ENCODE measurements at regions not wholly inside any gene's neighbourhood (a gene's known extent, or its start where the extent isn't known, plus 50 kb on each side); places are given as distances from the start of the nearest gene placed in this dataset.
A peak's percentile ranks its signal among the peaks of the same experiment; 100 is the strongest.

DNA sequence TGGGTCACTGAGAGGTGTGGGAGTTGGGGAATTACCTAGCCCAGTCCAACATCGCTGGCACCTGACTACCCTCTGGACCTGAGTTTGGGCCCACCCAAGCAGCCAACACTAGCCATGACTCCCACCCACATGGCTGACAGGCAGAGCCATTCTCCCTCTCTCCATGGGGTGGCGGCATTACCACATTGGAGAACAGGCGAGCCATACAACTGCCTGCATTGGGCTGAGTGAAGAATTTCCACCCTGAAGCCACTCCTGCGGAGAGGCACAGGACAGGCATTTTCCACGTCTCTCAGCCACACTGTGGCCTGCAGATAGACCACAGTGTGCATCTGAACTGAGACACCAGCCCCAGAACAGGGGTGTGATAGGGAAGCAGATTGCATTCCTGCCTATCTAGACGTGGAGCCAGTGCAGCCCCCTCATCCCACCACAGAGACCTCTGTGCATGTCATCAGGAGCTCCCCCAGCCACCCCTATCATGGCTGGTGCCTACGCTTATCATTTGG lies 58.2 kb upstream of the ANTXRL start:
- no peak overlapping the region for H4K5ac ChIP-seq (ENCODE audit: low read length)
- DNase-seq, result peak; percentile 92
- no peak overlapping the region for H2BK15ac ChIP-seq (replicated peaks; ENCODE audit: low read depth)
- H3K79me1 ChIP-seq (ENCODE audit: low read length), result no peaks in the 10 kb centered on the region
- no peak overlapping the region for H3K9ac ChIP-seq (ENCODE audit: low read length)
- H3K4ac ChIP-seq (ENCODE audit: low read depth, low read length), result no peak overlapping the region
- no peak overlapping the region for H3K23ac ChIP-seq (ENCODE audit: low read length)
- no peaks in the 10 kb centered on the region for H3K79me2 ChIP-seq (ENCODE audit: control insufficient read depth, insufficient read depth, low read length)
- no peak overlapping the region for H3K4me3 ChIP-seq (ENCODE audit: low read length)
- no peak overlapping the region for H4K8ac ChIP-seq (ENCODE audit: low read depth, low read length)
- no peak overlapping the region for H3K27ac ChIP-seq (ENCODE audit: low read depth, low read length)
- no peak overlapping the region for H3K4me2 ChIP-seq (ENCODE audit: low read length)
- no peaks in the 10 kb centered on the region for H3K36me3 ChIP-seq (ENCODE audit: control insufficient read depth, insufficient read depth, low read length)
- no peak overlapping the region for H3K18ac ChIP-seq (ENCODE audit: low read length)
- no peak overlapping the region for H3K56ac ChIP-seq (ENCODE audit: low read length)
- H3K27me3 ChIP-seq (ENCODE audit: insufficient read depth, low read length, poor library complexity), result no peaks in the 10 kb centered on the region
- H2AK5ac ChIP-seq (ENCODE audit: low read length), result no peak overlapping the region
- H3K4me1 ChIP-seq (ENCODE audit: control insufficient read depth, low read depth, low read length), result no peaks in the 10 kb centered on the region
- H2BK120ac ChIP-seq (ENCODE audit: low read depth, low read length), result no peak overlapping the region
- no peak overlapping the region for H2BK5ac ChIP-seq (ENCODE audit: low read length)
- WGBS (ENCODE audit: extremely low coverage, insufficient coverage, low lambda C conversion rate), result no CpG with 5 or more reads among the region's 7 CpGs

DNA sequence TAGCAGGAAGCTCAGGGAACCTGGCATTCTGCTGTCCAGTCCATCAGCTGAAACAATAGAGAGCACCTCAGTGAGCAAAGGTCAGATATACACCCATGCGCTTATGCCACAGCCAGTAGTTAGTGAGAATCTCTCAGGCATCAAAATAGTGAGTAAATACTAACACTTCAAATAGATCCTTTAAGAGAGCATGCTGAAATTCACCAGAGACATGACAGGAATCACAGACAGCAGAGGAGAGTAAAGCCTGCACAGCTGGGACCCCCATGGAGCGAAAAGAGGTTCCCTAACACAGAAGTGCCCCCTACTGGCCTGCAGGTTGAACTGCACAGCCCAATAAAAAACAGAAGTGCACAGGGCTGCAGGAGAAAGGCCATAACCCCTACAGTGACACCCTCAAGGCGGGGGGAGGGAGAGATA lies 57.6 kb upstream of the ANTXRL start:
- no peak overlapping the region for H2AK5ac ChIP-seq (ENCODE audit: low read length)
- H2BK120ac ChIP-seq (ENCODE audit: low read depth, low read length), result no peak overlapping the region
- no peak overlapping the region for H3K4me3 ChIP-seq (ENCODE audit: low read length)
- H3K27ac ChIP-seq (ENCODE audit: low read depth, low read length), result no peak overlapping the region
- H3K79me1 ChIP-seq (ENCODE audit: low read length), result no peaks in the 10 kb centered on the region
- H3K36me3 ChIP-seq (ENCODE audit: control insufficient read depth, insufficient read depth, low read length), result no peaks in the 10 kb centered on the region
- no peak overlapping the region for H2BK15ac ChIP-seq (replicated peaks; ENCODE audit: low read depth)
- WGBS (ENCODE audit: extremely low coverage, insufficient coverage, low lambda C conversion rate), result no CpG with 5 or more reads among the region's 3 CpGs
- H3K9ac ChIP-seq (ENCODE audit: low read length), result no peak overlapping the region
- no peak overlapping the region for H3K56ac ChIP-seq (ENCODE audit: low read length)
- no peaks in the 10 kb centered on the region for H3K4me1 ChIP-seq (ENCODE audit: control insufficient read depth, low read depth, low read length)
- H3K23ac ChIP-seq (ENCODE audit: low read length), result no peak overlapping the region
- no peak overlapping the region for H3K4ac ChIP-seq (ENCODE audit: low read depth, low read length)
- H2BK5ac ChIP-seq (ENCODE audit: low read length), result no peak overlapping the region
- H3K79me2 ChIP-seq (ENCODE audit: control insufficient read depth, insufficient read depth, low read length), result no peaks in the 10 kb centered on the region
- DNase-seq, result peak; percentile 84
- H4K5ac ChIP-seq (ENCODE audit: low read length), result no peak overlapping the region
- no peaks in the 10 kb centered on the region for H3K27me3 ChIP-seq (ENCODE audit: insufficient read depth, low read length, poor library complexity)
- H4K8ac ChIP-seq (ENCODE audit: low read depth, low read length), result no peak overlapping the region
- no peak overlapping the region for H3K18ac ChIP-seq (ENCODE audit: low read length)
- no peak overlapping the region for H3K4me2 ChIP-seq (ENCODE audit: low read length)

DNA sequence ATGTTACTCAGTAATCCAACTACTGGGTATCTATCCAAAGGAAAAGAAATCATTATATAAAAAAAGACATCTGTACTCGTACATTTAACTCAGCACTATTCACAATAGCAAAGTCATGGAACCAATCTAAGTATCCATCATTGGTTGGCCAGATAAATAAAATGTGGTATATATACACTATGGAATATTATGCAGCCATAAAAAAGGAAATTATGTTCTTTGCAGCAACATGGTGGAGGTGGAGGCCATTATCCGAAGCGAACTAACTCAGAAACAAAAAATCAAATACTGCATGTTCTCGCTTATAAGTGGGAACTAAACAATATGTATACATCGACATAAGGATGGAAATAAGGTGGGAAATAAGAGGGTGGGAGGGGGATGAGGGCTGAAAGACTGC lies 56.2 kb upstream of the ANTXRL start:
- Histone ChIP-seq H2AK5ac (ENCODE audit: low read length) (no peak overlapping the region), H3K23ac (ENCODE audit: low read length) (no peak overlapping the region), H2BK5ac (ENCODE audit: low read length) (no peak overlapping the region), H3K4me2 (ENCODE audit: low read length) (no peak overlapping the region), H3K4me3 (ENCODE audit: low read length) (no peak overlapping the region), H3K4me1 (ENCODE audit: control insufficient read depth, low read depth, low read length) (no peaks in the 10 kb centered on the region), H3K56ac (ENCODE audit: low read length) (no peak overlapping the region), H4K5ac (ENCODE audit: low read length) (no peak overlapping the region), H3K27ac (ENCODE audit: low read depth, low read length) (no peak overlapping the region), H2BK15ac (replicated peaks; ENCODE audit: low read depth) (no peak overlapping the region), H3K79me1 (ENCODE audit: low read length) (no peaks in the 10 kb centered on the region), H3K18ac (ENCODE audit: low read length) (no peak overlapping the region), H3K36me3 (ENCODE audit: control insufficient read depth, insufficient read depth, low read length) (no peaks in the 10 kb centered on the region), H2BK120ac (ENCODE audit: low read depth, low read length) (no peak overlapping the region), H3K9ac (ENCODE audit: low read length) (no peak overlapping the region), H3K79me2 (ENCODE audit: control insufficient read depth, insufficient read depth, low read length) (no peaks in the 10 kb centered on the region), H3K4ac (ENCODE audit: low read depth, low read length) (no peak overlapping the region), H4K8ac (ENCODE audit: low read depth, low read length) (no peak overlapping the region), H3K27me3 (ENCODE audit: insufficient read depth, low read length, poor library complexity) (no peaks in the 10 kb centered on the region)
- WGBS (ENCODE audit: extremely low coverage, insufficient coverage, low lambda C conversion rate), result no CpG with 5 or more reads among the region's 5 CpGs
- no peak for DNase-seq

DNA sequence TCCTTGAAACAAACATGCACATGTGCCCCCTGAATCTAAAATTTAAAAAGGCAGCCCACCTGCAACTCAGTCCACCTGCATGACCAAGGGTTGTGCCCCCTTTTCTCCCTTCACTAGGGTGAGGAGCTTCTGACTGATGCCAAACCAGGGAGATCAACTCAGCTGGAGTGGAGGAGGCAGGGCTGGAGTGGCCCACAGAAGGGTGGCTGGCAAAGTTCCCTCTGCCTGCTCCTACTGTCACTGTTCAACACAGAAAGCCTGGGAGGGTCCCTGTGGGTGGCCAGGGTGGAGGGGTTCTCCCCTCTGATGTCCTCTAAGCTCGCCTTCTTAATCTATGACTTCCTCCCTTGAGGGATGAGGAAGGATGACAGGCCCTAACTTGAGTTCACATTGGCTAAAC lies 55.7 kb upstream of the ANTXRL start:
- Histone ChIP-seq H2BK15ac (replicated peaks; ENCODE audit: low read depth) (no peak overlapping the region), H3K36me3 (ENCODE audit: control insufficient read depth, insufficient read depth, low read length) (no peaks in the 10 kb centered on the region), H3K79me2 (ENCODE audit: control insufficient read depth, insufficient read depth, low read length) (no peaks in the 10 kb centered on the region), H3K56ac (ENCODE audit: low read length) (no peak overlapping the region), H2AK5ac (ENCODE audit: low read length) (no peak overlapping the region), H3K9ac (ENCODE audit: low read length) (no peak overlapping the region), H3K27me3 (ENCODE audit: insufficient read depth, low read length, poor library complexity) (no peaks in the 10 kb centered on the region), H2BK120ac (ENCODE audit: low read depth, low read length) (no peak overlapping the region), H3K4me3 (ENCODE audit: low read length) (no peak overlapping the region), H3K4me1 (ENCODE audit: control insufficient read depth, low read depth, low read length) (no peaks in the 10 kb centered on the region), H3K23ac (ENCODE audit: low read length) (no peak overlapping the region), H3K4me2 (ENCODE audit: low read length) (no peak overlapping the region), H3K4ac (ENCODE audit: low read depth, low read length) (no peak overlapping the region), H3K27ac (ENCODE audit: low read depth, low read length) (no peak overlapping the region), H2BK5ac (ENCODE audit: low read length) (no peak overlapping the region), H3K18ac (ENCODE audit: low read length) (no peak overlapping the region), H4K5ac (ENCODE audit: low read length) (no peak overlapping the region), H3K79me1 (ENCODE audit: low read length) (no peaks in the 10 kb centered on the region), H4K8ac (ENCODE audit: low read depth, low read length) (no peak overlapping the region)
- no peak for DNase-seq
- WGBS (ENCODE audit: extremely low coverage, insufficient coverage, low lambda C conversion rate), result no CpG with 5 or more reads among the region's 1 CpG

- Histone ChIP-seq H3K4me2 (ENCODE audit: low read length) (no peak overlapping the region), H3K4me1 (ENCODE audit: control insufficient read depth, low read depth, low read length) (no peaks in the 10 kb centered on the region), H3K9ac (ENCODE audit: low read length) (no peak overlapping the region), H2BK120ac (ENCODE audit: low read depth, low read length) (no peak overlapping the region), H3K27ac (ENCODE audit: low read depth, low read length) (no peak overlapping the region), H4K5ac (ENCODE audit: low read length) (no peak overlapping the region), H3K23ac (ENCODE audit: low read length) (no peak overlapping the region), H3K18ac (ENCODE audit: low read length) (no peak overlapping the region), H4K8ac (ENCODE audit: low read depth, low read length) (no peak overlapping the region), H3K79me2 (ENCODE audit: control insufficient read depth, insufficient read depth, low read length) (no peaks in the 10 kb centered on the region), H3K56ac (ENCODE audit: low read length) (no peak overlapping the region), H3K27me3 (ENCODE audit: insufficient read depth, low read length, poor library complexity) (no peaks in the 10 kb centered on the region), H3K4me3 (ENCODE audit: low read length) (no peak overlapping the region), H3K36me3 (ENCODE audit: control insufficient read depth, insufficient read depth, low read length) (no peaks in the 10 kb centered on the region), H2BK15ac (replicated peaks; ENCODE audit: low read depth) (no peak overlapping the region), H2BK5ac (ENCODE audit: low read length) (no peak overlapping the region), H3K4ac (ENCODE audit: low read depth, low read length) (no peak overlapping the region), H3K79me1 (ENCODE audit: low read length) (no peaks in the 10 kb centered on the region), H2AK5ac (ENCODE audit: low read length) (no peak overlapping the region)
- WGBS (ENCODE audit: extremely low coverage, insufficient coverage, low lambda C conversion rate), result no CpG with 5 or more reads among the region's 2 CpGs
- DNase-seq, result no peak
These were observed 54.7 kb upstream of the ANTXRL start for GRCh38 chr10:46232084-46232483.

DNA sequence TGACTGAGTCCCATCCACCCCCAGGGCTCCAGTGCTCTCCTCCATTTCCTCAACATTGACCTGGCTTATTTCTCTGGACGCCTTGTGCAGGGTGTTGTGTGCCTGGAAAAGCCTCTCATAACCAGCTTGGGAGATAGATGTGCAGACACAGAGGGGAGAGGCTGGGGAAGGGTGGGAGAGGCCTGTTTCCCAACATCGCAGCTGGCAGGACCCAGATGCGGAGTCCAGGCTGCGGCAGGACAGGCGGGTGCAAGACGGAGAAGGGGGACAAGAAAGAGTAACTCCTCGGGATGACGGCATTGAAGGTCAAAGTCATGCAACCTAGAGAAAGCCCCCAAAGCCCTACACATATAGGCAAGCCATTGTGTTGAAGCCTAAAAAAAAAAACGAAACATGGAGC lies 54.1 kb upstream of the ANTXRL start:
- Histone ChIP-seq H3K18ac (ENCODE audit: low read length) (no peak overlapping the region), H3K79me1 (ENCODE audit: low read length) (no peaks in the 10 kb centered on the region), H3K4ac (ENCODE audit: low read depth, low read length) (no peak overlapping the region), H3K4me2 (ENCODE audit: low read length) (no peak overlapping the region), H3K9ac (ENCODE audit: low read length) (no peak overlapping the region), H3K4me1 (ENCODE audit: control insufficient read depth, low read depth, low read length) (no peaks in the 10 kb centered on the region), H3K36me3 (ENCODE audit: control insufficient read depth, insufficient read depth, low read length) (no peaks in the 10 kb centered on the region), H4K8ac (ENCODE audit: low read depth, low read length) (no peak overlapping the region), H2BK5ac (ENCODE audit: low read length) (no peak overlapping the region), H3K27me3 (ENCODE audit: insufficient read depth, low read length, poor library complexity) (no peaks in the 10 kb centered on the region), H2BK120ac (ENCODE audit: low read depth, low read length) (no peak overlapping the region), H3K4me3 (ENCODE audit: low read length) (no peak overlapping the region), H2AK5ac (ENCODE audit: low read length) (no peak overlapping the region), H3K79me2 (ENCODE audit: control insufficient read depth, insufficient read depth, low read length) (no peaks in the 10 kb centered on the region), H3K27ac (ENCODE audit: low read depth, low read length) (no peak overlapping the region), H3K23ac (ENCODE audit: low read length) (no peak overlapping the region), H2BK15ac (replicated peaks; ENCODE audit: low read depth) (no peak overlapping the region), H4K5ac (ENCODE audit: low read length) (no peak overlapping the region), H3K56ac (ENCODE audit: low read length) (no peak overlapping the region)
- no peak for DNase-seq
- no CpG with 5 or more reads among the region's 9 CpGs for WGBS (ENCODE audit: extremely low coverage, insufficient coverage, low lambda C conversion rate)
